Body of pancreas (tissue), 4 donors: ENCODE measurements at regions not wholly inside any gene's neighbourhood (a gene's known extent, or its start where the extent isn't known, plus 50 kb on each side); places are given as distances from the start of the nearest gene placed in this dataset.

Experiments used
- CTCF ChIP-seq, 7 experiments: fragments of 450-650 bp in 4 of 7; fragments of 200-600 bp in 3 of 7; sonication (generic) in 3 of 7; IDR thresholded peaks; one replicate each; pipeline ENCODE4 v1.5.1; 2016 to 2019; ENCODE audit warnings: antibody characterized with exemption in 7 of 7
- POLR2A ChIP-seq, 3 donors: fragments of 450-650 bp; IDR thresholded peaks; one replicate each; pipeline ENCODE4 v1.6.1; 2016; ENCODE audit warnings: antibody characterized with exemption in 3 of 3, mild to moderate bottlenecking in 2 of 3

- TF ChIP-seq CTCF (IDR thresholded peaks at IDR 0.05) (no peak), POLR2A (IDR thresholded peaks at IDR 0.05) (no peak)
Observed at GRCh38 chr6:960356-960755, 267.4 kb upstream of the EXOC2 start.
